ENCODE measurements at regions not wholly inside any gene's neighbourhood (a gene's known extent, or its start where the extent isn't known, plus 50 kb on each side); places are given as distances from the start of the nearest gene placed in this dataset.

- no peak for FAIRE-seq
- POLR2A ChIA-PET, result no interaction called here
- CTCF ChIA-PET (ENCODE audit: low intra/inter-chr PET ratio, low total read pairs), result no interaction called here
- H3K9ac ChIP-seq (ENCODE audit: insufficient read depth, low read depth, low read length), result no peak overlapping the region
- no peak overlapping the region for H3K4me3 ChIP-seq (replicated peaks in 1 of 3; ENCODE audit: insufficient read depth in 1 of 3, low read depth in 2 of 3, low read length in 3 of 3)
- peaks cover 11% of the 10 kb centered on the region for H3K4me1 ChIP-seq (ENCODE audit: insufficient read depth, low read length)
- H3K36me3 ChIP-seq (replicated peaks in 1 of 2; ENCODE audit: control insufficient read depth in 1 of 2, insufficient read depth in 2 of 2, low read length in 2 of 2), result no peaks in the 10 kb centered on the region
- H3K79me2 ChIP-seq (ENCODE audit: insufficient read depth, low read length), result no peaks in the 10 kb centered on the region
- H2AFZ ChIP-seq (ENCODE audit: low read length), result no peak overlapping the region
- H3K4me2 ChIP-seq (ENCODE audit: low read depth, low read length), result no peak overlapping the region
- BruUV-seq (replicated peaks), result no TSS peak
- ATAC-seq, result no peak
- DNase-seq (ENCODE audit: low spot score), result no peak
- 46% methylated on average over 25 of the region's 32 CpGs for WGBS (ENCODE audit: low lambda C conversion rate)
- H3K27ac ChIP-seq (ENCODE audit: extremely low read length, insufficient read depth, low read length), result no peak overlapping the region
- in situ Hi-C loops (cut with HindIII; ENCODE audit: extremely low pct_ligation_motif_present, low pct_unique_long_range_greater_than_20kb) (no loop called here), intact Hi-C loops (cut with micrococcal nuclease; ENCODE audit: unreplicated experiment) (no loop called here)
- H3K27me3 ChIP-seq (ENCODE audit: control insufficient read depth in 1 of 2, insufficient read depth in 2 of 2, low read length in 2 of 2), result peaks cover 8 to 60% of the 10 kb centered on the region in 2 experiments
- peaks cover 3% of the 10 kb centered on the region; the same call in 1 of the 2 replicates for H4K20me1 ChIP-seq (ENCODE audit: insufficient read depth, low read length)
- no peaks in the 10 kb centered on the region for H3K9me3 ChIP-seq (ENCODE audit: low read length)
- no peak for TF ChIP-seq POLR2AphosphoS2 (IDR thresholded peaks at IDR 0.05; ENCODE audit: low read depth, low read length)
- TF ChIP-seq ZNF768 (CRISPR knock-in tag; IDR thresholded peaks at IDR 0.05), result peak; percentile 92
- 0 out of 2 replicates have a peak, but pooled peaks have one; percentile 51 for TF ChIP-seq RERE (CRISPR knock-in tag; IDR thresholded peaks at IDR 0.05; ENCODE audit: low read depth)
- peak; percentile 96 for TF ChIP-seq HHEX (CRISPR knock-in tag; IDR thresholded peaks at IDR 0.05)
- no peak for TF ChIP-seq LBX2 (CRISPR knock-in tag; IDR thresholded peaks at IDR 0.05; ENCODE audit: borderline replicate concordance)
- TF ChIP-seq ZNF484 (CRISPR knock-in tag; IDR thresholded peaks at IDR 0.05; ENCODE audit: borderline replicate concordance, low read depth), result no peak
- TF ChIP-seq BCL6 (CRISPR knock-in tag; IDR thresholded peaks at IDR 0.05), result peak; percentile 60; the same call in 1 of the 2 replicates
- TF ChIP-seq E2F1 (CRISPR knock-in tag; IDR thresholded peaks at IDR 0.05), result no peak
- TF ChIP-seq GMEB2 (CRISPR knock-in tag; IDR thresholded peaks at IDR 0.05; ENCODE audit: low read depth), result no peak
Measured at GRCh38 chr1:22257290-22258275, 114.7 kb upstream of the WNT4 start.

All from HepG2 (cell line).